H9 (cell line): ENCODE measurements at regions not wholly inside any gene's neighbourhood (a gene's known extent, or its start where the extent isn't known, plus 50 kb on each side); places are given as distances from the start of the nearest gene placed in this dataset.

Experiments used
- DNase-seq: peaks from one replicate; pipeline ENCODE4 v3.0.0-alpha.2; 2017
- H2AFZ ChIP-seq: one replicate; pipeline ENCODE4 v1.6.1; 2013; ENCODE audit warnings: mild to moderate bottlenecking, low read length, control low read depth, moderate library complexity
- H2AK5ac ChIP-seq: 2 replicates; pipeline ENCODE4 v1.6.1; 2013; ENCODE audit warnings: low read length, control low read depth, mixed read lengths; ENCODE audit not compliant: insufficient read length
- H2BK120ac ChIP-seq: one replicate; pipeline ENCODE4 v1.6.1; 2013; ENCODE audit warnings: low read depth, mild to moderate bottlenecking, low read length, control low read depth, inconsistent platforms; ENCODE audit not compliant: poor library complexity, severe bottlenecking
- H2BK12ac ChIP-seq: 2 replicates; pipeline ENCODE4 v1.6.1; 2013; ENCODE audit warnings: low read length, control low read depth, mixed read lengths, low read depth; ENCODE audit not compliant: insufficient read length
- H2BK15ac ChIP-seq: 2 replicates; pipeline ENCODE4 v1.6.1; 2013; ENCODE audit warnings: low read depth, low read length, control low read depth
- H2BK20ac ChIP-seq: one replicate; pipeline ENCODE4 v1.6.1; 2013; ENCODE audit warnings: low read depth, mild to moderate bottlenecking, low read length, control low read depth, inconsistent platforms; ENCODE audit not compliant: poor library complexity, severe bottlenecking
- H2BK5ac ChIP-seq: 2 replicates; pipeline ENCODE4 v1.6.1; 2013; ENCODE audit warnings: low read length, control low read depth, mixed read lengths; ENCODE audit not compliant: insufficient read length
- H3K14ac ChIP-seq: 2 replicates; pipeline ENCODE4 v1.6.1; 2013; ENCODE audit warnings: low read length, control low read depth; ENCODE audit not compliant: insufficient read depth
- H3K18ac ChIP-seq: 2 replicates; pipeline ENCODE4 v1.6.1; 2013; ENCODE audit warnings: low read depth, mild to moderate bottlenecking, mixed read lengths, low read length, control low read depth; ENCODE audit not compliant: insufficient read length
- H3K23ac ChIP-seq: 2 replicates; pipeline ENCODE4 v1.6.1; 2013; ENCODE audit warnings: low read length, control low read depth, mixed read lengths, low read depth; ENCODE audit not compliant: insufficient read length
- H3K23me2 ChIP-seq: 2 replicates; pipeline ENCODE4 v1.6.1; 2013; ENCODE audit warnings: low read depth, mild to moderate bottlenecking, mixed read lengths, low read length, control low read depth; ENCODE audit not compliant: insufficient read length, poor library complexity, severe bottlenecking
- H3K27ac ChIP-seq: 2 replicates; pipeline ENCODE4 v1.5.1; 2013; ENCODE audit warnings: low read length, control low read depth, mixed read lengths, low read depth; ENCODE audit not compliant: insufficient read length
- H3K27me3 ChIP-seq: 2 replicates; pipeline ENCODE4 v1.6.1; 2013; ENCODE audit warnings: low read length, control low read depth, inconsistent platforms; ENCODE audit not compliant: insufficient read depth
- H3K4ac ChIP-seq: 2 replicates; pipeline ENCODE4 v1.6.1; 2013; ENCODE audit warnings: low read depth, mild to moderate bottlenecking, control low read depth, inconsistent platforms, low read length, moderate library complexity
- H3K4me1 ChIP-seq: 2 replicates; pipeline ENCODE4 v1.6.1; 2013; ENCODE audit warnings: low read length, control low read depth, inconsistent platforms; ENCODE audit not compliant: insufficient read depth
- H3K4me2 ChIP-seq: 2 replicates; pipeline ENCODE4 v1.6.1; 2013; ENCODE audit warnings: low read length, control low read depth, mixed read lengths; ENCODE audit not compliant: insufficient read length, insufficient read depth
- H3K56ac ChIP-seq: 2 replicates; pipeline ENCODE4 v1.6.1; 2013; ENCODE audit warnings: low read depth, mild to moderate bottlenecking, mixed read lengths, low read length, control low read depth; ENCODE audit not compliant: insufficient read length
- H3K79me1 ChIP-seq: 2 replicates; pipeline ENCODE4 v1.6.1; 2013; ENCODE audit warnings: low read depth, mild to moderate bottlenecking, moderate library complexity, low read length, control low read depth, inconsistent platforms; ENCODE audit not compliant: insufficient read depth, poor library complexity, severe bottlenecking
- H3K79me2 ChIP-seq: 2 replicates; pipeline ENCODE4 v1.6.1; 2013; ENCODE audit warnings: low read length, control low read depth, inconsistent platforms; ENCODE audit not compliant: insufficient read depth
- H3K9ac ChIP-seq: 2 replicates; pipeline ENCODE4 v1.6.1; 2013; ENCODE audit warnings: low read length, control low read depth, mixed read lengths; ENCODE audit not compliant: insufficient read length; ENCODE audit errors: extremely low read depth
- H3K9me3 ChIP-seq: one replicate; pipeline ENCODE4 v1.6.1; 2013; ENCODE audit warnings: low read depth, low read length, inconsistent platforms; ENCODE audit not compliant: control insufficient read depth
- H3T11ph ChIP-seq: one replicate; pipeline ENCODE4 v1.6.1; 2013; ENCODE audit warnings: mild to moderate bottlenecking, low read length, control low read depth, inconsistent platforms
- H4K20me1 ChIP-seq: one replicate; pipeline ENCODE4 v1.6.1; 2013; ENCODE audit not compliant: control insufficient read depth, insufficient read length, insufficient read depth
- H4K5ac ChIP-seq: 2 replicates; pipeline ENCODE4 v1.6.1; 2013; ENCODE audit warnings: low read depth, mild to moderate bottlenecking, mixed read lengths, low read length, control low read depth; ENCODE audit not compliant: insufficient read length
- H4K8ac ChIP-seq: replicated peaks from 2 replicates; pipeline ENCODE4 v1.6.1; 2013; ENCODE audit warnings: low read length, control low read depth, mixed read lengths, low read depth; ENCODE audit not compliant: insufficient read length
- H4K91ac ChIP-seq: 2 replicates; pipeline ENCODE4 v1.6.1; 2013; ENCODE audit warnings: low read depth, mild to moderate bottlenecking, moderate library complexity, mixed read lengths, low read length, control low read depth; ENCODE audit not compliant: insufficient read length
- H3K27ac Mint-ChIP-seq, 3 experiments: 2 replicates in 2 of 3; 3 replicates in 1 of 3; pipeline ENCODE4 v1.8.0; 2020 to 2021; ENCODE audit warnings: mixed read lengths in 3 of 3, mild to moderate bottlenecking in 1 of 3, moderate library complexity in 1 of 3
- H3K27me3 Mint-ChIP-seq: 2 replicates; pipeline ENCODE4 v1.8.0; 2021; ENCODE audit warnings: low read depth, mild to moderate bottlenecking, moderate library complexity, mixed read lengths
- H3K36me3 Mint-ChIP-seq, 3 experiments: 2 replicates in 2 of 3; 3 replicates in 1 of 3; pipeline ENCODE4 v1.8.0; 2020 to 2021; ENCODE audit warnings: low read depth in 3 of 3, mixed read lengths in 3 of 3; ENCODE audit not compliant: insufficient read depth in 1 of 3
- H3K4me1 Mint-ChIP-seq, 2 experiments: 2 replicates each; pipeline ENCODE4 v1.8.0; 2020; ENCODE audit warnings: mixed read lengths in 2 of 2
- H3K4me3 Mint-ChIP-seq, 2 experiments: 2 replicates in 1 of 2; 3 replicates in 1 of 2; pipeline ENCODE4 v1.8.0; 2020 to 2021; ENCODE audit warnings: mild to moderate bottlenecking in 2 of 2, mixed read lengths in 2 of 2, moderate library complexity in 1 of 2
- H3K9me3 Mint-ChIP-seq, 2 experiments: 2 replicates in 1 of 2; 3 replicates in 1 of 2; pipeline ENCODE4 v1.8.0; 2020; ENCODE audit warnings: mild to moderate bottlenecking in 2 of 2, mixed read lengths in 2 of 2, moderate library complexity in 1 of 2
- WGBS: extraction: QIAGEN DNeasy Blood & Tissue Kit; methylation state at CpG from one replicate; pipeline ENCODE4 v1.1.7; 2013; ENCODE audit warnings: missing lambda C conversion rate, low lambda C conversion rate, mixed read lengths; ENCODE audit not compliant: insufficient read length; ENCODE audit errors: extremely low coverage; 5-methylcytosine and 5-hydroxymethylcytosine counted together
- TF ChIP-seq, protein P1 (sequence below): fragments of 200-600 bp; sonication (generic); conservative IDR thresholded peaks from 3 replicates; pipeline ENCODE4 v1.8.0; 2021; ENCODE audit warnings: antibody characterized with exemption, mild to moderate bottlenecking

- Histone ChIP-seq H3K27ac (no peak overlapping the region), H2BK20ac (no peak overlapping the region), H2AK5ac (no peak overlapping the region), H3K4me1 (no peaks in the 10 kb centered on the region), H2BK120ac (no peak overlapping the region), H4K8ac (no peak overlapping the region), H3K79me2 (no peaks in the 10 kb centered on the region), H3T11ph (no peak overlapping the region), H3K14ac (no peak overlapping the region), H2BK5ac (no peak overlapping the region), H3K4me2 (no peak overlapping the region), H3K23me2 (no peaks in the 10 kb centered on the region), H3K4ac (no peak overlapping the region), H2BK12ac (no peak overlapping the region), H3K27me3 (no peaks in the 10 kb centered on the region), H3K23ac (no peak overlapping the region), H4K5ac (no peak overlapping the region), H3K18ac (no peak overlapping the region), H3K56ac (no peak overlapping the region), H2AFZ (no peak overlapping the region), H4K20me1 (no peaks in the 10 kb centered on the region), H3K79me1 (no peaks in the 10 kb centered on the region), H2BK15ac (no peak overlapping the region), H3K9me3 (no peaks in the 10 kb centered on the region), H3K9ac (no peak overlapping the region), H4K91ac (no peak overlapping the region)
- Mint-ChIP-seq H3K4me1 (no peaks in the 10 kb centered on the region), H3K36me3 (no peaks in the 10 kb centered on the region), H3K27me3 (no peaks in the 10 kb centered on the region), H3K9me3 (no peaks in the 10 kb centered on the region), H3K4me3 (no peak overlapping the region), H3K27ac (no peak overlapping the region)
- no CpG with 5 or more reads among the region's 6 CpGs for WGBS
- TF ChIP-seq, protein P1, sequence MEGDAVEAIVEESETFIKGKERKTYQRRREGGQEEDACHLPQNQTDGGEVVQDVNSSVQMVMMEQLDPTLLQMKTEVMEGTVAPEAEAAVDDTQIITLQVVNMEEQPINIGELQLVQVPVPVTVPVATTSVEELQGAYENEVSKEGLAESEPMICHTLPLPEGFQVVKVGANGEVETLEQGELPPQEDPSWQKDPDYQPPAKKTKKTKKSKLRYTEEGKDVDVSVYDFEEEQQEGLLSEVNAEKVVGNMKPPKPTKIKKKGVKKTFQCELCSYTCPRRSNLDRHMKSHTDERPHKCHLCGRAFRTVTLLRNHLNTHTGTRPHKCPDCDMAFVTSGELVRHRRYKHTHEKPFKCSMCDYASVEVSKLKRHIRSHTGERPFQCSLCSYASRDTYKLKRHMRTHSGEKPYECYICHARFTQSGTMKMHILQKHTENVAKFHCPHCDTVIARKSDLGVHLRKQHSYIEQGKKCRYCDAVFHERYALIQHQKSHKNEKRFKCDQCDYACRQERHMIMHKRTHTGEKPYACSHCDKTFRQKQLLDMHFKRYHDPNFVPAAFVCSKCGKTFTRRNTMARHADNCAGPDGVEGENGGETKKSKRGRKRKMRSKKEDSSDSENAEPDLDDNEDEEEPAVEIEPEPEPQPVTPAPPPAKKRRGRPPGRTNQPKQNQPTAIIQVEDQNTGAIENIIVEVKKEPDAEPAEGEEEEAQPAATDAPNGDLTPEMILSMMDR, result no peak
- no peak for DNase-seq
Observed at GRCh38 chr2:215671691-215672090, 235.8 kb upstream of the FN1 start.
